Activated naive CD8-positive, alpha-beta T cell treated with anti-CD3 and anti-CD28 coated beads for 36 hours (primary cell): ENCODE measurements at regions not wholly inside any gene's neighbourhood (a gene's known extent, or its start where the extent isn't known, plus 50 kb on each side); places are given as distances from the start of the nearest gene placed in this dataset.
"Not testable (repeated sequence)": the region's sequence is repeated elsewhere in the genome, so short reads cannot be mapped to it uniquely, and the experiment has no call there.

ENCODE experiments used
- DNase-seq: peaks from one replicate; pipeline ENCODE4 v3.0.0; 2021
- H3K27ac Mint-ChIP-seq: one replicate; pipeline ENCODE4 v1.8.0; 2022; ENCODE audit warnings: mild to moderate bottlenecking, moderate library complexity, mixed read lengths
- H3K27me3 Mint-ChIP-seq: one replicate; pipeline ENCODE4 v1.8.0; 2022; ENCODE audit warnings: mild to moderate bottlenecking, mixed read lengths
- H3K36me3 Mint-ChIP-seq: one replicate; pipeline ENCODE4 v1.8.0; 2021; ENCODE audit warnings: mild to moderate bottlenecking, mixed read lengths
- H3K4me1 Mint-ChIP-seq: one replicate; pipeline ENCODE4 v1.8.0; 2021; ENCODE audit warnings: mixed read lengths
- H3K4me3 Mint-ChIP-seq: one replicate; pipeline ENCODE4 v1.8.0; 2022; ENCODE audit warnings: mild to moderate bottlenecking, moderate library complexity, mixed read lengths
- H3K9me3 Mint-ChIP-seq: one replicate; pipeline ENCODE4 v1.8.0; 2022; ENCODE audit warnings: mixed read lengths

DNA sequence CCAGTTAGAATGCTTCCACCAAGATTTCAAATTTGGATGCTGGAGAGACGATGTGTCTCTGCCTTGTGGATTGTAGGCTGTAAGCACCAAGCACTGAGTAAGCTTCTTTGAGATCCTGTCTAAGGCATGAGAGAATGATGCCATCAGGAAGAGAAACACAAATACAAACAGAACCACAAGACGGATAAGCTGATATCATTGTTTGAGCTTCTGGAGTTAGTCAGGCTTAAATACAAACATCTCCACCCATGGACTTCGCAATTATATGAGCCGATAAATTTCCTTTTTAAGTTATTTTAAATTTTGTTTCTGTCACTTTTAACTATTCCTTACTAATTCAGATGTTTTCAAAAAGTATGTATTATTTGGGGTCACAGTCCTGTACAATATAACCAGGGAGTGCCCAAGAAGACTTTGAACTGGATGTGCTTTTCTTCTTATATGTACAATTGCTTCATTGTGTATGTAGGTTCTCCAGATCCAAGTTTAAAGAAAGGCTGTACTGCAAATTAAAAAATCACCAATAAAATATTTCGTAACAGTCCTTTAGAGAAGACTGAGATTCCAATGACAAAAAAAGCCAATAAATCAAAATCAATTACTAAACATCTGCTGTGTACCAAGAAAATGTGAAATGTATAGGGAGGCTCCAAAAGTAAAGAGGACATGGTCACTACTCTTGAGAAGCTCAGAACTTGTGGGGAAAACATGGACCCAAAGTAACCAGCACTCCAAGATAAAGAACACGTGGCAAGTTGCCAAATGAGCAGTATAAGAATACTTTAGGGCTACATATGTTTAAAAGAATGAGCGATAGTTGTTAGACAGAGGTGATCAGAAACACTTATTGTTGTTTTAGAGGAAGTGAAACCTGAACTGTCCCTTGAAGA is 274.1 kb downstream of the ADAMTS20 start:
- Mint-ChIP-seq H3K4me1 (no peaks in the 10 kb centered on the region), H3K27me3 (no peaks in the 10 kb centered on the region), H3K27ac (no peak overlapping the region), H3K36me3 (no peaks in the 10 kb centered on the region), H3K4me3 (no peak overlapping the region), H3K9me3 (no peaks in the 10 kb centered on the region)
- DNase-seq, result no peak

- Mint-ChIP-seq H3K9me3 (no peaks in the 10 kb centered on the region), H3K36me3 (no peaks in the 10 kb centered on the region), H3K27ac (no peak overlapping the region)
Measured at GRCh38 chr12:43273467-43273866, 278.5 kb downstream of the ADAMTS20 start.

GRCh38 chr12:43271659-43272058 is 280.3 kb downstream of the ADAMTS20 start:
- Mint-ChIP-seq H3K27me3 (no peaks in the 10 kb centered on the region), H3K36me3 (no peaks in the 10 kb centered on the region), H3K4me1 (no peaks in the 10 kb centered on the region), H3K27ac (no peak overlapping the region), H3K9me3 (no peaks in the 10 kb centered on the region), H3K4me3 (no peak overlapping the region)
- DNase-seq, result no peak

More at GRCh38 chr12:43273467-43273866, 278.5 kb downstream of the ADAMTS20 start:
- Mint-ChIP-seq H3K4me1 (no peaks in the 10 kb centered on the region), H3K4me3 (no peak overlapping the region), H3K27me3 (no peaks in the 10 kb centered on the region)
- DNase-seq, result no peak

GRCh38 chr12:43267818-43268217 is 284.2 kb downstream of the ADAMTS20 start:
- Mint-ChIP-seq H3K27ac (no peak overlapping the region), H3K27me3 (no peaks in the 10 kb centered on the region), H3K36me3 (no peaks in the 10 kb centered on the region), H3K9me3 (peaks cover 1% of the 10 kb centered on the region), H3K4me1 (no peaks in the 10 kb centered on the region), H3K4me3 (no peak overlapping the region)
- DNase-seq, result no peak

DNA sequence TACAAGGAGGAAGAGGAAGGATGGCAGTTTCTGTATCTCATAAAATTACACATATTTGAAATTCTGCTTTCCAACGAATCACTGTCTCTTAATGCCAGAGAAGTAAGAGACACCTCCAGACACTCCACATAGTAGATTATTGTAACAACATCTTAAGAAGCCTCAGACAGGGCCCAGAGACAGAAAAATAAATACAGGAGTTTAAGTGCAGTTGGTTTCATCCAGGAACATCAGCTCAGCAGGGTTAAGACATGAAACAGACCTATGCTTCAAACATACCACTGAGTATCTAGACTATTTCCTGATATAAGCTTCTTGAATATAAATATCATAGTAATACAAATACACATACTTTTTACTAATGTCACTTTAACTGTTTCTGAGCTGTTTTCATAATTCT is 290.3 kb downstream of the ADAMTS20 start:
- no peaks in the 10 kb centered on the region for H3K4me1 Mint-ChIP-seq
- H3K36me3 Mint-ChIP-seq, result no peaks in the 10 kb centered on the region
- H3K27ac Mint-ChIP-seq, result no peak overlapping the region
- no peaks in the 10 kb centered on the region for H3K27me3 Mint-ChIP-seq
- peaks cover 1% of the 10 kb centered on the region for H3K9me3 Mint-ChIP-seq
- no peak for DNase-seq
- H3K4me3 Mint-ChIP-seq, result no peak overlapping the region

DNA sequence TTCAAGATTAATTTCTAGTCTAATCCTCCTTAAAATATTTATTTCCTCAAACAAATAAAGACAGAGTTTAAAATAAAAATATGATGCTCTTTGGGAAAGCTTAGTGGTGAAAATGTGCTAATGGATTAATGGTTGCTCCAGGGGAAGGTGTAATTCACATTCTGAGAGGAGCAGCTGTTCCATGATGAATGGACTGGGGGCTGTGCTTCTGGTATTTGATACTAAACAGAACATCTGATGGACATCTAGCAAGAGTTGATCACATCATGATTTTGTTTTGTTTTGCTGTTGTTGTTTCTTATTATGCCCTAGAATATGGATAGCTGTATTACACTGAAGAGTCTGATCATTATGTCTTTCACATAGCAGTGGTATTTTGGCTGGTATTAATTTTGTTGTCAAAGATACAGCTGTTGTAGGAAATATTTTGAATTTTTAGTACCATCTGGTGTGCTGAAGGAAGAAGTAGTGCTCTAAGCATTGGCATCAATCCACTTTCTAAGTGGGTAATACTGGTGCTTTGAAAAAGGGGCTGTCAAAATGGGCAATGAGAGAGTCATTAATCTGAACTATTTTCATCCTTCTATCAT is 296.4 kb downstream of the ADAMTS20 start:
- no peak for DNase-seq
- Mint-ChIP-seq H3K27me3 (no peaks in the 10 kb centered on the region), H3K9me3 (no peaks in the 10 kb centered on the region), H3K4me3 (no peak overlapping the region), H3K27ac (no peak overlapping the region), H3K36me3 (no peaks in the 10 kb centered on the region), H3K4me1 (no peaks in the 10 kb centered on the region)

GRCh38 chr12:43252585-43252984 is 299.4 kb downstream of the ADAMTS20 start:
- Mint-ChIP-seq H3K27me3 (no peaks in the 10 kb centered on the region), H3K4me1 (no peaks in the 10 kb centered on the region), H3K4me3 (no peak overlapping the region), H3K36me3 (no peaks in the 10 kb centered on the region), H3K27ac (no peak overlapping the region), H3K9me3 (no peaks in the 10 kb centered on the region)
- DNase-seq, result no peak

GRCh38 chr12:43245947-43246346 is 306.1 kb downstream of the ADAMTS20 start:
- Mint-ChIP-seq H3K27me3 (no peaks in the 10 kb centered on the region), H3K4me1 (no peaks in the 10 kb centered on the region), H3K9me3 (no peaks in the 10 kb centered on the region), H3K4me3 (no peak overlapping the region), H3K27ac (no peak overlapping the region), H3K36me3 (no peaks in the 10 kb centered on the region)
- DNase-seq, result no peak

- Mint-ChIP-seq H3K36me3 (no peaks in the 10 kb centered on the region), H3K27ac (no peak overlapping the region), H3K4me1 (no peaks in the 10 kb centered on the region), H3K27me3 (no peaks in the 10 kb centered on the region), H3K4me3 (no peak overlapping the region), H3K9me3 (no peaks in the 10 kb centered on the region)
- DNase-seq, result no peak
Measured at GRCh38 chr12:43241986-43242385, 310.0 kb downstream of the ADAMTS20 start.

- DNase-seq, result no peak
- H3K4me1 Mint-ChIP-seq, result no peaks in the 10 kb centered on the region
- H3K27me3 Mint-ChIP-seq, result no peaks in the 10 kb centered on the region
- H3K27ac Mint-ChIP-seq, result no peak overlapping the region
- no peak overlapping the region for H3K4me3 Mint-ChIP-seq
- H3K9me3 Mint-ChIP-seq, result no peaks in the 10 kb centered on the region
- H3K36me3 Mint-ChIP-seq, result no peaks in the 10 kb centered on the region
Measured at GRCh38 chr12:43238281-43238680, 313.7 kb downstream of the ADAMTS20 start.

DNA sequence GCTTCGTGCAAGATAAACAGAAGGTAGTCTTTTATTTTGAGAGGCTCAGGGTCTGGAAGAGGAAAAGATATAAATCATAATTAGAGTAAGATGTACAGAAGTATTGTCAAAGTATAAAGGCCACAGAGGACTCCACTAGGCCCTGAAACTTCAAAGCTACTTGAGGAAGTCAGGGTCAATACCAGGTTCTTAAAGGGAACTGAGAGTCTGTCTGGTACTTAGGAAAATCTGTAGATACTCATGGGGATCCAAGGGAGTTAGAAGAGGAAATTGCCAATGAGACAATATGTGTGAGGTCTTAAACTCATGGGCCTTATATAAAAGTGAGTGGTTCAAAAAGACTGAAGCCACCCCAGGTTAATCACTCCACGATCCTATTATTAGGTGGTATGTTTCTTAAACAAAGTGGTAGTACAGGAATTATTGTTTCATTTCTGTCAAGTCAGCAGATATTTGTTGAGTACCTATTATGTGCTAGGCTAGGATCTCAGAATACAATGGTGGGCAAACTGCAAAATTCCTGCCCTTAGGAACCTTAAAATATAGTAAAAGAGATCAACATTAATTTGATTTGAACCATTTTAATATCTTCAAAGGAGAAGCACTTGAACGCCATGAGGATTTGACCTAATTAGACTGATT is 314.6 kb downstream of the ADAMTS20 start:
- DNase-seq, result no peak
- H3K27me3 Mint-ChIP-seq, result no peaks in the 10 kb centered on the region
- no peaks in the 10 kb centered on the region for H3K4me1 Mint-ChIP-seq
- no peaks in the 10 kb centered on the region for H3K36me3 Mint-ChIP-seq
- no peaks in the 10 kb centered on the region for H3K9me3 Mint-ChIP-seq
- no peak overlapping the region for H3K4me3 Mint-ChIP-seq
- H3K27ac Mint-ChIP-seq, result no peak overlapping the region

- H3K27ac Mint-ChIP-seq, result no peak overlapping the region
- no peaks in the 10 kb centered on the region for H3K36me3 Mint-ChIP-seq
- no peaks in the 10 kb centered on the region for H3K27me3 Mint-ChIP-seq
- H3K9me3 Mint-ChIP-seq, result no peaks in the 10 kb centered on the region
- DNase-seq, result no peak
- H3K4me1 Mint-ChIP-seq, result no peaks in the 10 kb centered on the region
- H3K4me3 Mint-ChIP-seq, result no peak overlapping the region
Measured at GRCh38 chr12:43235721-43236120, 316.3 kb downstream of the ADAMTS20 start.

GRCh38 chr12:43233861-43234260 is 318.1 kb downstream of the ADAMTS20 start:
- no peak for DNase-seq
- Mint-ChIP-seq H3K27me3 (no peaks in the 10 kb centered on the region), H3K9me3 (no peaks in the 10 kb centered on the region), H3K27ac (no peak overlapping the region), H3K36me3 (no peaks in the 10 kb centered on the region), H3K4me3 (no peak overlapping the region), H3K4me1 (no peaks in the 10 kb centered on the region)

GRCh38 chr12:43226151-43226550 is 325.9 kb downstream of the ADAMTS20 start:
- no peak for DNase-seq
- H3K4me1 Mint-ChIP-seq, result no peaks in the 10 kb centered on the region
- H3K27ac Mint-ChIP-seq, result no peak overlapping the region
- no peaks in the 10 kb centered on the region for H3K36me3 Mint-ChIP-seq
- peaks cover 1% of the 10 kb centered on the region for H3K9me3 Mint-ChIP-seq
- H3K27me3 Mint-ChIP-seq, result peaks cover 2% of the 10 kb centered on the region
- no peak overlapping the region for H3K4me3 Mint-ChIP-seq

GRCh38 chr12:43224190-43224805 is 327.7 kb downstream of the ADAMTS20 start:
- H3K36me3 Mint-ChIP-seq, H3K9me3 Mint-ChIP-seq, DNase-seq, H3K4me3 Mint-ChIP-seq, H3K27me3 Mint-ChIP-seq, H3K27ac Mint-ChIP-seq, H3K4me1 Mint-ChIP-seq: not testable (repeated sequence)
